ENCODE measurements at regions not wholly inside any gene's neighbourhood (a gene's known extent, or its start where the extent isn't known, plus 50 kb on each side); places are given as distances from the start of the nearest gene placed in this dataset.

DNA sequence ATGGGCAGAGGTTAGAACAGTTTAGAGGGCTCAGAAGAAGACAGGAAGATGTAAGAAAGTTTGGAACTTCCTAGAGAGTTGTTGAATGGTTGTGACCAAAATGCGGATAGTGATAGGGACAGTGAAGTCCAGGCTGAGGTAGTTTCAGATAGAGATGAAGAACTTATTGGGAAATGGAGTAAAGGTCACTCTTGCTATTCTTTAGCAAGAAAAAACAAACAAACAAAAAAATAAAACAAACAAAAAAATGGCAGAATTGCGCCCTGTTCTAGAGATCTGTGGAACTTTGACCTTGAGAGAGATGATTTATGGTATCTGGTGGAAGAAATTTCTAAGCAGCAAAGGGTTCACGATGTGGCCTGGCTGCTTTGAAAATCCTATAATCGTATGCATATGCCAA is 185.1 kb upstream of the SFRP2 start:
- TF ChIP-seq, protein P1, sequence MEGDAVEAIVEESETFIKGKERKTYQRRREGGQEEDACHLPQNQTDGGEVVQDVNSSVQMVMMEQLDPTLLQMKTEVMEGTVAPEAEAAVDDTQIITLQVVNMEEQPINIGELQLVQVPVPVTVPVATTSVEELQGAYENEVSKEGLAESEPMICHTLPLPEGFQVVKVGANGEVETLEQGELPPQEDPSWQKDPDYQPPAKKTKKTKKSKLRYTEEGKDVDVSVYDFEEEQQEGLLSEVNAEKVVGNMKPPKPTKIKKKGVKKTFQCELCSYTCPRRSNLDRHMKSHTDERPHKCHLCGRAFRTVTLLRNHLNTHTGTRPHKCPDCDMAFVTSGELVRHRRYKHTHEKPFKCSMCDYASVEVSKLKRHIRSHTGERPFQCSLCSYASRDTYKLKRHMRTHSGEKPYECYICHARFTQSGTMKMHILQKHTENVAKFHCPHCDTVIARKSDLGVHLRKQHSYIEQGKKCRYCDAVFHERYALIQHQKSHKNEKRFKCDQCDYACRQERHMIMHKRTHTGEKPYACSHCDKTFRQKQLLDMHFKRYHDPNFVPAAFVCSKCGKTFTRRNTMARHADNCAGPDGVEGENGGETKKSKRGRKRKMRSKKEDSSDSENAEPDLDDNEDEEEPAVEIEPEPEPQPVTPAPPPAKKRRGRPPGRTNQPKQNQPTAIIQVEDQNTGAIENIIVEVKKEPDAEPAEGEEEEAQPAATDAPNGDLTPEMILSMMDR (IDR thresholded peaks at IDR 0.05; ENCODE audit: low read depth, low read length), result no peak
- TF ChIP-seq POLR2A (IDR thresholded peaks at IDR 0.05; ENCODE audit: extremely low read depth, insufficient read length), result no peak
- TF ChIP-seq, protein P2, sequence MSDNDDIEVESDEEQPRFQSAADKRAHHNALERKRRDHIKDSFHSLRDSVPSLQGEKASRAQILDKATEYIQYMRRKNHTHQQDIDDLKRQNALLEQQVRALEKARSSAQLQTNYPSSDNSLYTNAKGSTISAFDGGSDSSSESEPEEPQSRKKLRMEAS (IDR thresholded peaks at IDR 0.05; ENCODE audit: low read depth, low read length), result no peak
- TF ChIP-seq MYC (IDR thresholded peaks at IDR 0.05; ENCODE audit: low read depth, low read length), result no peak
- H3K4me3 ChIP-seq (ENCODE audit: low read depth, low read length), result no peak overlapping the region
- no peak for DNase-seq (ENCODE audit: low read depth)

DNA sequence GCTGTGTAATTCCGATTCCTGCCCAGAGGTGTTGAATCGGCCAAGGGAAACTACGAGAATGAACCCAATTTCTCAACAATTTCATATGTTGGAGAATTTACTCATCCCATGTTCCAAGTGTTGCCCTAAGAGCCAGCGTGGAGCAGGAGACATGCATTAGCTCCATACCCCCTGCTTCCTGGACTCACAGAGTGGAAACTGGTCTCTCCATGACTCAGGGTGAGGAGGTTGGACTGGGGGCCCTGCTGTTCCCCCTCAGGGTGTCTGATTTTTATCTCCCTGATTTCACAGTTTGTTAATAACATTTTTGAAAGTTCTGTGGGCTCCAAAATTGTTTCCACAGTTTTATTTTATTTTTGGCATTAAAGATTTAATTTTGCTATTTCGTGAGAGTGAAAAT is 183.0 kb upstream of the SFRP2 start:
- DNase-seq (ENCODE audit: low read depth), result no peak
- TF ChIP-seq, protein P2 (IDR thresholded peaks at IDR 0.05; ENCODE audit: low read depth, low read length), result no peak
- no peak for TF ChIP-seq MYC (IDR thresholded peaks at IDR 0.05; ENCODE audit: low read depth, low read length)
- TF ChIP-seq, protein P1 (IDR thresholded peaks at IDR 0.05; ENCODE audit: low read depth, low read length), result no peak
- no peak overlapping the region for H3K4me3 ChIP-seq (ENCODE audit: low read depth, low read length)

DNA sequence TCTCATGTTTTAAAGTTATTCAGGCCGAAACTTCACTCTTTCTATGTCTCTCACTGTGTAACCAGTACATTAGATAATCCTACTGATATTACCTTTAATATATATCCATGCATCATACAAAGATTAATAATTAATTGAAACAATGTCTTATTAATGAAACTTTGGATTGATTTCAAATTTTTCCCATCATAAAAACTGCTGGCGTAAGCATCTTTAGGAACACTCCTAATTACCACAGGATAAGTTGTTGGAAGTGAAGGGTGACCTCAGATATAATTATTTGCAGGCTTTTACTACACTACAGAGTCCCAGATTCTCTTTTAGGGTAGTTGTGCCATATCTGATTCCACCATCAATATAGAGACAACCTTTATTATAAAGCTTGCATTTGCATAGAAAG is 181.3 kb upstream of the SFRP2 start:
- H3K4me3 ChIP-seq (ENCODE audit: low read depth, low read length), result no peak overlapping the region
- TF ChIP-seq POLR2A (IDR thresholded peaks at IDR 0.05; ENCODE audit: extremely low read depth, insufficient read length) (no peak), MYC (IDR thresholded peaks at IDR 0.05; ENCODE audit: low read depth, low read length) (no peak)
- TF ChIP-seq, protein P1 (IDR thresholded peaks at IDR 0.05; ENCODE audit: low read depth, low read length), result no peak
- TF ChIP-seq, protein P2 (IDR thresholded peaks at IDR 0.05; ENCODE audit: low read depth, low read length), result no peak
- no peak for DNase-seq (ENCODE audit: low read depth)

DNA sequence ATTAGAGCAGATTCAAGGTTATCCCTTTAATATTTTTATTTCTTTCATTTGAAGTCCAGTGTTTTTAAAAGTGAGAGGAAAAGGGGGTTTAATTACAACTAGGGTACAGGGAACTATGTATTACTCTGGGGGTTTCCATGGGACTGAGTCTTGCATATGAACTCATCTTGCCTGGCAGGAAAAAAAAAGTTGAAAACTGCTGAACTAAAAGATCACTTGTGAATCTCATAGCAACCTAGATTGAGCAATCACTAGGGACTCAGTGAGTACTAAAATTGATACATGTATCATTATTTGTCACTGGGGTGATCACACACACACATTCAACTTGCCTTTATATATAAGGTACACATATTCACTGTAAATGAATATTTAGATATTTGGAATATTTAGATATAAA is 180.7 kb upstream of the SFRP2 start:
- DNase-seq (ENCODE audit: low read depth), result no peak
- no peak overlapping the region for H3K4me3 ChIP-seq (ENCODE audit: low read depth, low read length)
- TF ChIP-seq MYC (IDR thresholded peaks at IDR 0.05; ENCODE audit: low read depth, low read length) (no peak), POLR2A (IDR thresholded peaks at IDR 0.05; ENCODE audit: extremely low read depth, insufficient read length) (no peak)
- TF ChIP-seq, protein P1 (IDR thresholded peaks at IDR 0.05; ENCODE audit: low read depth, low read length), result no peak
- TF ChIP-seq, protein P2 (IDR thresholded peaks at IDR 0.05; ENCODE audit: low read depth, low read length), result no peak

DNA sequence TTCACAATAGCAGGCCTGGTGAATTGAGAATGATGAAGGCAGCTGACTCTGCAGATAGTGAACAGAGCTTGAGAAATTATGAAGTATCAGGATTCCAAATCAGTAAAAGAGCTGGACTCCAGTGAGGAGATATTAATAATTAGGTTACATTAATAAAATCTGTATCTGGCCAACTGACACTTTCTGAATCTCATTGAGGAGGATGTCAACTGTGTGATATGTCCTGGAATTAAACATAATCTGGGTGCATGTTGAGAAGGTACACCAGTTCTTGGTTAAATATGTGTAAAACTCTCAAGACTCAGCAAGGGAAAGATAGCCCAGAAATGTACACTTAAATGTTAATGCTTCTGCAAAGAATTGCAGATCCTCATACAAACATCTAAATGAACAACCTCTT is 177.8 kb upstream of the SFRP2 start:
- TF ChIP-seq MYC (IDR thresholded peaks at IDR 0.05; ENCODE audit: low read depth, low read length), result no peak
- no peak for TF ChIP-seq POLR2A (IDR thresholded peaks at IDR 0.05; ENCODE audit: extremely low read depth, insufficient read length)
- TF ChIP-seq, protein P2 (IDR thresholded peaks at IDR 0.05; ENCODE audit: low read depth, low read length), result no peak
- TF ChIP-seq, protein P1 (IDR thresholded peaks at IDR 0.05; ENCODE audit: low read depth, low read length), result no peak

DNA sequence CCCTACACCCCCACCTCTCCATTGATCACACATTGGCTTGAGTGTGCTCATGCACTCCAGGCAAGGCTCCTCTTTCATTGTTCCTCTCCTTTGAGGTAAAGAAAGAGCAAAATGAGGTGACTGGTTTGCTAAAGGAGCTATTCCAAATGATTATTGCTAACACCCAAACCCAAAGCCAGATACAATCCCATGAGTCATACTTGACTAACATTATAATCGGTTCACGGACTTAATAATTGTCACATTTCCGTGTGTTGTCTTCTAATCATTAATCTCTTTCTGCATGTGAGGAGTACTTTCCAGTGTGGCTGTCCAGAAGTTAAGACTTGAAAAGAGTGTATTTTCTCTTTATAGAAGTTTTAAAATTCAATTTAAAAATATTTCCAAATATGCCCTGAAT is 174.3 kb upstream of the SFRP2 start:
- no peak for DNase-seq (ENCODE audit: low read depth)
- TF ChIP-seq MYC (IDR thresholded peaks at IDR 0.05; ENCODE audit: low read depth, low read length) (no peak), POLR2A (IDR thresholded peaks at IDR 0.05; ENCODE audit: extremely low read depth, insufficient read length) (no peak)
- TF ChIP-seq, protein P2 (IDR thresholded peaks at IDR 0.05; ENCODE audit: low read depth, low read length), result no peak
- TF ChIP-seq, protein P1 (IDR thresholded peaks at IDR 0.05; ENCODE audit: low read depth, low read length), result no peak

More for the DNA sequence above, 177.8 kb upstream of the SFRP2 start:
- no peak for DNase-seq (ENCODE audit: low read depth)
- H3K4me3 ChIP-seq (ENCODE audit: low read depth, low read length), result no peak overlapping the region

More for the DNA sequence above, 174.3 kb upstream of the SFRP2 start:
- no peak overlapping the region for H3K4me3 ChIP-seq (ENCODE audit: low read depth, low read length)

Data from NB4 (cell line).